ENCODE measurements at regions not wholly inside any gene's neighbourhood (a gene's known extent, or its start where the extent isn't known, plus 50 kb on each side); places are given as distances from the start of the nearest gene placed in this dataset.

- TF ChIP-seq CTCF (IDR thresholded peaks at IDR 0.05; ENCODE audit: extremely low read depth in 1 of 2, insufficient read depth in 1 of 2, low read depth in 1 of 2, low read length in 2 of 2) (no peak), POLR2A (IDR thresholded peaks at IDR 0.05; ENCODE audit: low read depth, low read length) (no peak), MYC (IDR thresholded peaks at IDR 0.05; ENCODE audit: low read depth, low read length) (no peak), POLR2AphosphoS5 (IDR thresholded peaks at IDR 0.05; ENCODE audit: insufficient read depth, low read depth, low read length) (no peak), JUN (IDR thresholded peaks at IDR 0.05; ENCODE audit: borderline replicate concordance, insufficient read depth, insufficient read length, low read depth) (no peak), MAX (IDR thresholded peaks at IDR 0.05; ENCODE audit: insufficient read depth, insufficient read length) (no peak), EZH2 (IDR thresholded peaks at IDR 0.05; ENCODE audit: borderline replicate concordance, low read depth, low read length, severe bottlenecking) (no peak)
Observed at GRCh38 chr15:98308117-98308516, 340.2 kb upstream of the IGF1R start.
